HG03135 (cell line): ENCODE measurements at regions not wholly inside any gene's neighbourhood (a gene's known extent, or its start where the extent isn't known, plus 50 kb on each side); places are given as distances from the start of the nearest gene placed in this dataset.
"Not testable (repeated sequence)": the region's sequence is repeated elsewhere in the genome, so short reads cannot be mapped to it uniquely, and the experiment has no call there.

Experiments
- ATAC-seq: cut with Tn5 transposase; IDR thresholded peaks from one replicate; pipeline ENCODE4 v1.9.1; 2021; ENCODE audit warnings: mild to moderate bottlenecking, moderate library complexity; ENCODE audit not compliant: unreplicated experiment

- ATAC-seq, result no peak
Measured at GRCh38 chr7:109391240-109391639, 821.6 kb downstream of the DNAJB9 start.

DNA sequence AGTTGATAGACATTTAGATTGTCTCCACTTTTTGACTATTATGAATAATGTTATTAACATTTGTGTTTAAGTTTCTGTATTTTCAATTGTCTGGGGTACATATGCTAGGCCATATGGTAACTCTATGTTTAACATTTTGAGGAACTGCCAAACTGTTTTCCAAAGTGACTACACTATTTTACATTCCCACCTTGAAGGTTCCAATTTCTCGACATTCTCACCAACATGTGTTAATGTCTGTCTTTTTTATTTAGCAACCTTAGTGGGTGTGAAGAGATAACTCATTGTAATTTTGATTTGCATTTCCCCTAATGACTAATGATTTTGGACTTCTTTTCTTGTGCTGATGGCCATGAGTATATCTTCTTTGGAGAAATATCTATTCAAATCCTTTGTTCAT lies 832.4 kb downstream of the DNAJB9 start:
- ATAC-seq, result no peak

GRCh38 chr7:109407756-109408155 lies 838.1 kb downstream of the DNAJB9 start:
- ATAC-seq, result no peak

GRCh38 chr7:109437957-109438356 lies 868.3 kb downstream of the DNAJB9 start:
- no peak for ATAC-seq

- no peak for ATAC-seq
Measured at GRCh38 chr7:109449760-109450159, 880.1 kb downstream of the DNAJB9 start.

DNA sequence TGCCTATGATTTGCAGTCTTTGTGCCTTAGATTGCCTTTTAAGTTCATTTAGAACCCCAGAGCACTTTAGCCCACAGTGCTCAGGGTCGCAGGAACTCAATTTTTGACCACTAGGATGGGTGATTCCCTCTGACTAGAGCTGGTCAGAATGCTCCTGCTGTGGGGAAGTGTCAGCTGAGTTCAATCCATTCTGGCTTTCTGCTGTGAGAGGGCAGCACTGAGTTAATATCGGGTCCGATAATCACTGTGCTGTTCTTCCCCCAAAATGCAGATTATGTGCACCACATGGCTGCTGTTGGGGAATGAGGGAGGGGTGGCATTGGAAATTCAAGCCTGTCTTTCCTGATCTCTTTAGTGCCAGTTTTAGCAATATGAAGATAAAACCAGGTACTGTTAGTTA lies 886.4 kb downstream of the DNAJB9 start:
- no peak for ATAC-seq

- no peak for ATAC-seq
Measured at GRCh38 chr7:109460296-109460695, 890.6 kb downstream of the DNAJB9 start.

GRCh38 chr7:109462171-109462570 lies 892.5 kb downstream of the DNAJB9 start:
- no peak for ATAC-seq

DNA sequence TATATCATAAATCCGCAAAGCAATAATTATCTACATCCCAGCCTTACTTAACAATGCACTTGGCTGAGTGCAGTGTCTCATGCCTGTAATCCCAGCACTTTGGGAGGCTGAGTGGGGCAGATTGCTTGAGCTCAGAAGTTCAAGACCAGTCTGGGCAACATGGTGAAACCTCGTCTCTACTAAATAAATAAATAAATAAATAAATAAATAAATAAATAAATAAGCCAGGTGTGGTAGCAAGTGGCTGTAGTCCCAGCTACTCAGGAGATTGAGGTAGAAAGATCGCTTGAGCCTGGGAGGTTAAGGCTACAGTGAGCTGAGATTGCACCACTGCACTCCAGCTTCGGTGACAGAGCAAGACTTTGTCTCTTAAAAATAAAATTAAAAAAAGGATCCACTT lies 898.1 kb downstream of the DNAJB9 start:
- not testable (repeated sequence) for ATAC-seq

- no peak for ATAC-seq
Measured at GRCh38 chr7:109473172-109473571, 903.5 kb downstream of the DNAJB9 start.

DNA sequence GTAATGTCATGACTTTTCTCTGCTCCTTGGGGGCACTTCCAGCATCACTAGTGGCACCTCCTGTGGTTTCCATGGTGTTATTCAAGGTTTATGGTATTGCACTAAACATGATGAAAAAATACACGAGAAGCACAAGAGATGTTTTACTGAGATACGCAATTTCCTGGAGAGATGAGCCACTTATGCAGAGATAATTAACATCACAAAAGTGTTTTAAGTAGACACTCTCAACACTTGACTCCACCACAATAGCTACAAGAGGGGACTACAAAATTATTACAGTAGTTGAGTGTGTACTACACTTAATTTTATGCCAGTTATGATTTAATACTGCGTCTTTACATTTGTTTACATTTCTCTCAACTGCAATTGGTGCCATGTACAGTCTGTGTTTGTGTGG lies 906.7 kb downstream of the DNAJB9 start:
- ATAC-seq, result no peak

DNA sequence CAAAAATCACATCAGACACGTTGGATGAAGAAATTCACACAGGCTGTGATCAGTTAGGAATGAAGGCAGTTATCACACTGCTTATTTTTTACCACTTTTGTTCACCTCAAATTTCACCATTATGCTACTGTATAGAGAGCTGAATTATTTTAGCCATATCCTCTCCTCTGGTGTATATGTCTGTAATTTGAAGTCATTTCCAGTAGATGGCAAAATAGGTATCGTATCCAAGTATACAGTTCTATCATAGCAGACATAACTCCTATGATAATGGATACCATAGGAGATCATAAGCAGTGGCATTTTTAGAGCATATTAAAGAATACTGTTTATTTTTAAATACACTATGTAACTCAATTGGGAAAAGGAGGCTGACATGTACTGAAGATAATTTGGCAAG lies 909.7 kb downstream of the DNAJB9 start:
- no peak for ATAC-seq

- ATAC-seq, result not testable (repeated sequence)
Measured at GRCh38 chr7:109490607-109491006, 920.9 kb downstream of the DNAJB9 start.

DNA sequence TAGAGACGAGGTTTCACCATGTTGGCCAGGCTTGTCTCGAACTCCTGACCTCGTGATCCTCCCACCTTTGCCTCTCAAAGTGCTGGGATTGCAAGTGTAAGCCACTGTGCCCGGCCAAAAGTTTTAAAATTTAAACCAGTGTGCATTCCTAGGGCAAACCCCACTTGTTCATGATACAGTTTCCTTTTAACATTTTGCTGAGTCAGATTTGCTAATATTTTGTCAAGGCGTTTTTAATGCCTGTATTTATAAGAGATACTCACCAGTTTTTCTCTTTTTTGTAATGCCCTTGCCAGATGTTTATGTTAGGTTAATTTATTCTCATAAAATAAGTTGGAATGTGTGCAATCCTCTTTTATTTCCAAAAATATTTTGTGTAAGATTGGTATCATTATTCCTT lies 927.4 kb downstream of the DNAJB9 start:
- no peak for ATAC-seq

GRCh38 chr7:109498131-109498530 lies 928.5 kb downstream of the DNAJB9 start:
- no peak for ATAC-seq

DNA sequence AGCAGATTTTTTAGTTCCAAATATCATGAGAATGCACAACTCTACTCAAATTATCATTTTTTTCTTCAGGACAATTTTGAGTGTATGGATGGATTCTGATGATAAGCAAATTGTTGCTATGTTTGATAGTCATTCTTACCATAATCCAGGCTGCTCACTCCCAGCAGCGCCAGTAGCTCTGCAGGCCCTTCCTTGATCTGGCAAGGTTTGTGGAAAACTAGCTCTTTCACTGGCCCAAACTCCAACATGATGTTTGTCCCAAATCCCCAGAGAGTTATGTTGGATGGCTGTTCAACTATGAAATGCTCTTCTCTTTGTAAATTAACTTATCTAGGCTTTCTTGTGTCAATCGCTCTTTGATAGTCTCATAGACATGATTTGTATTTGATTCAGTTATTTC lies 933.7 kb downstream of the DNAJB9 start:
- ATAC-seq, result no peak

- no peak for ATAC-seq
Measured at GRCh38 chr7:109522585-109522984, 952.9 kb downstream of the DNAJB9 start.

DNA sequence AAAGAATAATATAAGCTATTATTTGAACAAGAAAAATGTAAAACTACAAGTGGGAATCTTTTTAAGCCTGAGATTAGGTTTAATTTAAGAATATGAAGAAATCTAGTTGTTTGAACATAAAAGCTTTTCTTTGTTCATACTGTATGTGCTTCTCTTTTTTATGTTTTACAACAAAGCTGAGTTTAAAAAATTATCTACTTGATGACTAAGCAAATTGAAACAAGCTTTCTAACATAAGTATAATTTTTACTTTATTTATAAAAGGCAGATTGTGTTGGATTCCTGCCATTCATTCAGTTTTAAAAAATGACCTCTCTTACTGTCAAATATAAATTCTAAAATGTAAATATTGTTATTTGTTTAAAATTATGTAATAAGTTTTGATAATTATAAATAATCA lies 958.2 kb downstream of the DNAJB9 start:
- ATAC-seq, result no peak

DNA sequence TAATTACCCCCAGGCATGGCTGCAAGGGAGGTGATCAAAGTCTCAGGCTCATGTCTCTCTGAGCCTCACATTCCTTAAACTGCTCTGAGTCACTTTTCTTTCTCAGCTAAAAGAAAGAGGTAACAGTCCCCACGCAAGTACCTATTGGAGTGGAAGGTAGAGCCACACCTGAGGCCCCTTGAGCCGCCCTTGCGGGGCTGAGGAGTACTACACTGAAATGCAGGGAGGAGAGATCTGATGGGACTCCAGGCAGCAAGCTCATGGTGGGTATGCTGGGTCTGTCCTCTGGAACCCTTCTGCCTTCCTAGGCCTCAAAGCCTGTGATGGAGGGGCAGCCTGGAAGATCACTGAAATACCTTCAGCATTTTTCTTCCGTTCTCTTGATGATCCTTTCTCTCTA lies 960.0 kb downstream of the DNAJB9 start:
- ATAC-seq, result no peak

- ATAC-seq, result no peak
Measured at GRCh38 chr7:109532262-109532992, 962.8 kb downstream of the DNAJB9 start.

DNA sequence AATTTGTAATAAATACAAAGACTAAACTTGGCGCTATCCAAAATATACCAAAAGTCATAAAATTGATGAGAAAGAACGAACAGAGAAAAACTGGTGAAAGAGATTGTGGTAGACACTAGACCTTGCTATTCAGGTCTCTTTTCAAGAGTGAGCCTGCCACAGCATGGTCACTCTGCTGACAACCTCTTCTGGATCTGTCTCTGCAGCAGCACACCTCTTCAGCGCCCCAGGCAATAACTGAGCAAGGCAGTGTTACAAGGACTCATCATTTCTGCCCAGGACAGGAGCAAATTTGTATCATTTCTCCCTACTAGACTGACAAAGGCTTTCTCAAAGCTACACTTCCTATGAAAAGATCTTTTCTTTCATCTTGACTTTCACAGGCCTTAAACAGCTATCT lies 976.0 kb downstream of the DNAJB9 start:
- no peak for ATAC-seq

- ATAC-seq, result no peak
Measured at GRCh38 chr7:109549471-109550193, 980.0 kb downstream of the DNAJB9 start.

GRCh38 chr7:109552017-109552416 lies 982.3 kb downstream of the DNAJB9 start:
- no peak for ATAC-seq
